SW480 (cell line): ENCODE measurements at regions not wholly inside any gene's neighbourhood (a gene's known extent, or its start where the extent isn't known, plus 50 kb on each side); places are given as distances from the start of the nearest gene placed in this dataset.
A peak's percentile ranks its signal among the peaks of the same experiment; 100 is the strongest.

Experiments
- DNase-seq: peaks from one replicate; pipeline ENCODE4 v3.0.0-alpha.2; 2016; ENCODE audit warnings: low spot score

- no peak for DNase-seq
Observed at GRCh38 chr10:4154191-4154715, 369.2 kb upstream of the KLF6 start.

- no peak for DNase-seq
Observed at GRCh38 chr10:4151466-4151865, 366.5 kb upstream of the KLF6 start.

- no peak for DNase-seq
Observed at GRCh38 chr10:4150676-4151075, 365.7 kb upstream of the KLF6 start.

GRCh38 chr10:4149460-4149859 is 364.5 kb upstream of the KLF6 start:
- peak; percentile 15 for DNase-seq

- no peak for DNase-seq
Observed at GRCh38 chr10:4147245-4147644, 362.2 kb upstream of the KLF6 start.

GRCh38 chr10:4144817-4145216 is 359.8 kb upstream of the KLF6 start:
- peak; percentile 37 for DNase-seq

DNA sequence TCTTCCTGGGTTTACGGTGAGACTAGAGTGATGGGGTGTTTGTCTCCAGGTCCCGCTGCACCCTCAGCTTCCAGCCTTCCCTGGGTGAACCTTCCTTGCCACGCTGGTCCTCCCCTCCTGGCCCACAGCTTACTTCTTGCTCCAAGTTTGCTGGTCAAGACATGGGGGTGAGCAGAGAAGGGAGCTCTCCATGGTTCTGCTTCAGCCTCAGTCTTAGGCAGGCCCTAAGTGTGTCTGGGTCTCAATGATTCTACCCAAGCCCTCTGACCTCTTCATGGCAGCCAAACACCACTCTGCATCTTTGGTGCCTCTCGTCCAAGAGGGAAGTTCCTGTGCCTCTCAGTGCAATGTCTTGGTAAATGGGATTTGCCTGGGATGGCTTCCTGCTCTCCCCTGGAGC is 356.5 kb upstream of the KLF6 start:
- no peak for DNase-seq

GRCh38 chr10:4138146-4138721 is 353.2 kb upstream of the KLF6 start:
- no peak for DNase-seq

- no peak for DNase-seq
Observed at GRCh38 chr10:4137299-4137698, 352.3 kb upstream of the KLF6 start.

DNA sequence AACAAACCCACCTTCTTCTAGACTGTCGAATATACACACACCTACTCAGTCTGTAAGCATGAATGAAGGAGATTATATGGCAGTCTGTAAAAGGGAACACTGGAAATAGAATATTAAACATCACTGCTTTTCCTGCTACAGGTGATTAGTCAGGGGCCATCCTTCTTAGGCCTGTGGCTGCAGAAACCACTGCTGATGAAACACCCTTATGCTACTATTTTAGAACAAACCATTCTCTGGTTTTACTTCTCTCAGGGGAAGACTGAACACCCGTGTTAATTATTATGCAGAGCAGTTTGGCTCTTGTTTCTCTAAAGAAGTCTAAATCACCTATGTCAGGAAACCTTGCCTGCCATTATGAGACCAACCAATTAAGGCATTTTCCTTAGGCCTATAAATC is 351.1 kb upstream of the KLF6 start:
- DNase-seq = no peak

DNA sequence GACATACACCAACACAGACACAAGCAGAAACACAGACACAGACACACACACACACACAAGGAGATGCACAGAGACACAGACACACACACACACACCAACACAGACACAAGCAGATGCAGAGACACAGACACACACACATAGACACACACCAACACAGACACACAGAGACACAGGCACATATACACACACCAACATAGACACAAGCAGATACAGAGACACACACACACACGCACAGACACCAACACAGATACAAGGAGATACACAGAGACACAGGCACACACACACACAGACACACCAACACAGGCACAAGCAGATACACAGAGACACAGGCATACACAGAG is 347.2 kb upstream of the KLF6 start:
- no peak for DNase-seq

GRCh38 chr10:4131407-4132215 is 346.6 kb upstream of the KLF6 start:
- peak; percentile 49 for DNase-seq

- DNase-seq = no peak
Observed at GRCh38 chr10:4130685-4131084, 345.7 kb upstream of the KLF6 start.

GRCh38 chr10:4129866-4130477 is 345.0 kb upstream of the KLF6 start:
- no peak for DNase-seq

DNA sequence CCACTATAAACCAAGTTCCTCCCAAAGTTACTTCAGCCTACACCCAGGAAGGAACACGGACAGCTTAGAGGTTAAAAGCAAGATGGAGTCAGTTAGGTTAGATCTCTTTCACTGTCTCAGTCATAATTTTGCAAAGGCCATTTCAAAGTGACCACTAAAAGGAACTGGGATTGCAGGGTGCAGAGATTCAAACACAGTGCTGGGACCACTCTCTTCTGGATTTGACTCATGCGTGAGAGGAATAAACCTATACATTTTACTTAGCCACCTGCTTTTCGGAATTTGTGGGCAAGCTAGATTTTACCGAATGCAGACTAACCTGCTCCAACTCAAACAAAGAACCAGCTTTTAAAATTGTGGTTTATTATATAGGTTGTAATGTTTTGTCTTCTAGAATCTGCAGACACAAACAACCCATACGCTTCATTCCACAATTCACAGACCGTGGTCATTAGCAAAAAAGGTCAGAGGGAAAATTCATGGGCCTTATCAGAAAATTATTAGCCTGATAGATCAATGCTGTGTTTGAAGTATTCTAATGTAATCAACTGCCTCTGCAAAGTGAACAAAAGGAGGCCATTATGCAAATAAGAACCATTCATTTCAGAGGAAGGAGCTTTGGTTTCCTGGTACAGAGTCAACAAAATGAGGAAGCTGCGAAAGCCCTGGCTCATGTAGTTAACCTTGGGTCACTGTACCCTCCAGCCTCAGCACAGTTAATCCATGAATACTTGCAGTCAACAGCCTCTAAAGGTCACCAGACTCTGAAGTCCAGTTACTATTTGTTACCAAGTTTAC is 342.7 kb upstream of the KLF6 start:
- no peak for DNase-seq

GRCh38 chr10:4125776-4126175 is 340.8 kb upstream of the KLF6 start:
- no peak for DNase-seq

DNA sequence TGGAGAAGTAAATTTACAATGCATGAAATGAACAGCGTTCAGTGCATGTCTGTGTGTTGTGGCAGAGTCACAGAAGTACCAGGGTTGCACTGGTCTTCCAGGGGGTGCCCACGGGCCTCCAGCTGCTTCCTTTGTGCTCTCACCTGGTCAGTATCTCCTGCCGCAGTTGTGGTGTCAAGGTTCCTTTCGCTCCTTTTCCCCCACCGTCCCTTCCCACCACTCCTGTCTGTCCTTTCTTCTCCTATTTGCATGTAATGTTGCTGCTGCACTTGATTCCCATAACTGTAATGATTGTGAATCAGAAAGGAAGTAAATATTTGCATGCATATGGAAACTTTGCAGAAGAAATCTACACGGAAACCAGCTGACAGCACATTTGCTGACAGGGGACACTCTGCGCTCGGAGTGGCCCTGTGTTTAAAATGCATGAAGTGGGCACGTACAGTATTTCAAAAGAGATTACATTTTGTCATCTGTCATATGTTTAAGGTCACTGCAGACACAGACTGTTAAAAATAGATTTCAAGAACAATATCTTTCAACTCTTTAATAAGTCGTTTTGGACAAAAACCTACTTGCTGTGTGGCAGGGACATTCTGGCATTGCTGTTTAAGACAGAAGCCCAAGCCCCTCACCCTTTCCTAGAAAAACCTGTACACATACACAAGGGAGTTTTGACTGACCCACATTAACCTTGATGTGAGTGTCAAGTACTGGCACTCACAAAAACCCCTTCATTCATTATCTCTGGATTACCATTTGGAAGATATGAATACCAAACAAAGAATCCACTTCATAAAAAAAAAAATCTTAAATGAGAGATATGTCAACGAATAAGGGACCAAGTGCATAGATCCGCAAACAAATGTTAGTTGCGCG is 336.7 kb upstream of the KLF6 start:
- no peak for DNase-seq

GRCh38 chr10:4120096-4120853 is 335.3 kb upstream of the KLF6 start:
- DNase-seq = no peak

DNA sequence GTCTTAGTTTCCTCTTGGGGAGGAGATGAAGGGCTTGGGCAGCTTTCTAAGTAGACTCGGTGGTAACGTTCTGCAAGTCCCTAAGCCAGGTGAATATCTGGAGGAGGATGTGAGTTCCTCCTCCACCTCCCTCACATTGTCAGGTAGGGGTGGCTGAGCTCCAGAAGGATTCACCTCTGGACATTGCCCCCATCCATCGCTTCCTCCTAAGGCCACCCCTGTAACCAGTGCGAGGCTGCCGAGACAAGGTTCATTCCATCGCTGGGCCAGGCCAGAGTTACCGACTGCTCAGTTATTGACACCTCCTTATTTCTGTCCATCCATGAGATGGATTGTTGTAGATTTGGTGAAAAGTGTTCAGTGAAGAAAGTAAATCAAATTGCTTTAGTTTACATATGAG is 334.1 kb upstream of the KLF6 start:
- DNase-seq = no peak

DNA sequence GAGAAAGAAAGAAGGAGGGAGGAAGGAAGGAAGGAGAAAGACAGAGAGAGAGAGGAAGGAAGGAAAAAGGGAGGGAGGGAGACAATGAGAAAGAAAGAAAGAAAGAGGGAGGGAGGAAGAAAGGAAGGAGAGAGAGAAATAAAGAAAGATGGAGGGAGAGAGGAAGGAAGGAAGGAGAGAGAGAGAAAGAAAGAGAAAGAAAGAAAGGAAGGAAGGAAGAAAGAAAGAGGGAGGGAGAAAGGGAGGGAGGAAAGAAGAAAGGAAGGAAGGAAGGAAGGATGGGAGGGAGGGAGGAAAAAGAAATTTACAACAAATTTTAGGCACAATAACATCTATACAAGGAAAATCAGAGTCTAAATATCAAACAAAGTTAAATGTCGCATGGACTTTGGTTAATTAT is 332.6 kb upstream of the KLF6 start:
- DNase-seq = no peak

DNA sequence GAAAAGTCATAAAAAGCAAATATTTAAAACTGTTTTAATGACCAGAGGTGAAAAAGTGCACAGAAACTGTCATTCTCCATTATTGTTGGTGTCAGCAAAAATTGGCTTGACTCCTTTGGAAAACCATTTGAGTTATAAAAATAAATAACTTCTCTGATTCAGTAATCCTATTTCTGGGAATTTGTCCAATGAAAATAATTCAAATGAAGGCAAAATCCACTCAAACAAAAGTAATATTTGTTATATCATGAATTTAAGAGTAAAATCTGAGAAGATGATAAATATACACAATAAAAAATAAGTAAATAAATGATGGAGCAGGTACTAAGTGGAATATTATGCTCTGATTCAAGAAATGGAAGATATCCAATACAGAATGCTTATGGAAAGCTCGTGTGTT is 326.6 kb upstream of the KLF6 start:
- no peak for DNase-seq
